ENCODE measurements at regions not wholly inside any gene's neighbourhood (a gene's known extent, or its start where the extent isn't known, plus 50 kb on each side); places are given as distances from the start of the nearest gene placed in this dataset.

GRCh38 chr6:19324376-19324775 lies 512.8 kb upstream of the ID4 start:
- no peak overlapping the region for H3K9ac ChIP-seq (ENCODE audit: insufficient read depth in 1 of 2, low read depth in 2 of 2, low read length in 2 of 2)
- no peak overlapping the region for H3K27ac ChIP-seq (ENCODE audit: extremely low read depth, low read depth, low read length)
- BruUV-seq (replicated peaks) = no TSS peak
- H3K4me2 ChIP-seq (ENCODE audit: insufficient read depth, low read length) = no peak overlapping the region
- no peaks in the 10 kb centered on the region for H3K9me1 ChIP-seq (ENCODE audit: control insufficient read depth, insufficient read depth, low read length)
- ATAC-seq (no peak), DNase-seq (ENCODE audit: extremely low read depth in 1 of 4, low spot score in 3 of 4) (no peak), FAIRE-seq (no peak)
- no peaks in the 10 kb centered on the region for H3K79me2 ChIP-seq (ENCODE audit: control insufficient read depth, insufficient read depth, low read length)
- CTCF ChIA-PET (ENCODE audit: low intra/inter-chr PET ratio) = no interaction called here
- H3K36me3 ChIP-seq (ENCODE audit: control insufficient read depth, insufficient read depth, low read length) = no peaks in the 10 kb centered on the region
- H3K9me3 ChIP-seq (replicated peaks; ENCODE audit: control insufficient read depth, insufficient read depth, low read depth, low read length) = no peaks in the 10 kb centered on the region; the same call in 1 of the 2 replicates
- H2AFZ ChIP-seq (ENCODE audit: low read depth, low read length) = no peak overlapping the region
- in situ Hi-C loops (cut with MboI) (no loop called here), intact Hi-C loops (cut with micrococcal nuclease) (no loop called here)
- H3K4me1 ChIP-seq (replicated peaks in 1 of 2; ENCODE audit: control insufficient read depth in 2 of 2, insufficient read depth in 2 of 2, low read length in 2 of 2) = no peaks in the 10 kb centered on the region
- 0% methylated on average over 3 of the region's 3 CpGs for WGBS (ENCODE audit: insufficient coverage, low coverage, missing lambda C conversion rate)
- no peaks in the 10 kb centered on the region for H4K20me1 ChIP-seq (replicated peaks; ENCODE audit: control insufficient read depth, insufficient read depth, low read length)
- POLR2A ChIA-PET = interaction anchor here (0.7 kb wide), 1 partner anchor 10 kb away, joined by 3 read pairs; no protein-coding TSS in a partner anchor
- no peaks in the 10 kb centered on the region for H3K27me3 ChIP-seq (ENCODE audit: control insufficient read depth in 2 of 2, insufficient read depth in 2 of 2, low read length in 2 of 2)
- no peak overlapping the region for H3K4me3 ChIP-seq
- TF ChIP-seq LEF1 (IDR thresholded peaks at IDR 0.05) (no peak), TCFL5 (CRISPR knock-in tag; conservative IDR thresholded peaks at IDR 0.05) (no peak), HMG20B (CRISPR knock-in tag; IDR thresholded peaks at IDR 0.05) (no peak), ZFP1 (CRISPR knock-in tag; IDR thresholded peaks at IDR 0.05) (no peak), JUN (IDR thresholded peaks at IDR 0.05; ENCODE audit: borderline replicate concordance, low read depth, low read length) (no peak), JUN (CRISPR knock-in tag; IDR thresholded peaks at IDR 0.05; ENCODE audit: borderline replicate concordance) (no peak), NCOA1 (IDR thresholded peaks at IDR 0.05; ENCODE audit: low read depth) (no peak), ZNF785 (CRISPR knock-in tag; IDR thresholded peaks at IDR 0.05) (no peak), PHB2 (IDR thresholded peaks at IDR 0.05; ENCODE audit: low read depth) (no peak), SRSF1 (IDR thresholded peaks at IDR 0.05; ENCODE audit: low read depth, low read length) (no peak), MGA (IDR thresholded peaks at IDR 0.05) (no peak), ETS2 (tag; IDR thresholded peaks at IDR 0.05; ENCODE audit: borderline replicate concordance, poor library complexity, severe bottlenecking) (no peak), GTF2A2 (tag; IDR thresholded peaks at IDR 0.05) (no peak), HDAC3 (IDR thresholded peaks at IDR 0.05; ENCODE audit: borderline replicate concordance, partially characterized antibody) (no peak)
